GM12878 (cell line): ENCODE measurements at regions not wholly inside any gene's neighbourhood (a gene's known extent, or its start where the extent isn't known, plus 50 kb on each side); places are given as distances from the start of the nearest gene placed in this dataset.

Experiments
- ATAC-seq: fragments of 200-7000 bp; cut with Tn5 transposase; 3 replicates; pipeline ENCODE4 v1.9.1; 2020; ENCODE audit warnings: mild to moderate bottlenecking, moderate library complexity
- BruUV-seq: library from RNA; stranded (reverse); fragments of 400-500 nt; replicated peaks from 2 replicates; lab custom pipeline; 2021; lab: Mats Ljungman, UMichigan
- CTCF ChIA-PET: fragments of 300-600 bp; sonication (Branson Sonifier 250); formaldehyde crosslinking; extraction: SDS; loops from one replicate; lab custom pipeline; 2021; ENCODE audit warnings: inconsistent platforms; lab: Yijun Ruan, JAX
- POLR2A ChIA-PET: fragments of 350-600 bp; formaldehyde crosslinking; extraction: SDS; loops from one replicate; lab custom pipeline; 2021; ENCODE audit warnings: inconsistent platforms; lab: Charles Lee
- RAD21 ChIA-PET: fragments of 300-600 bp; sonication (Branson Sonifier 250); formaldehyde crosslinking; loops from one replicate; lab custom pipeline; 2023; ENCODE audit warnings: antibody characterized with exemption; ENCODE audit not compliant: unreplicated experiment; lab: Charles Lee
- SMC1A ChIA-PET: fragments of 300-600 bp; sonication (Branson Sonifier 250); formaldehyde crosslinking; loops from one replicate; lab custom pipeline; 2023; ENCODE audit not compliant: unreplicated experiment, uncharacterized antibody; lab: Charles Lee
- DNase-seq: peaks from one replicate; pipeline ENCODE4 v3.0.0-alpha.2; 2011; ENCODE audit warnings: low read depth, low spot score
- FAIRE-seq: peaks from 3 replicates; lab custom pipeline; 2011; peaks lifted over from hg19 to GRCh38; lab: Jason Lieb, UNC
- H2AFZ ChIP-seq: 2 replicates; pipeline ENCODE4 v1.6.0; 2011; ENCODE audit warnings: low read depth, low read length, control low read depth; ENCODE audit not compliant: control insufficient read depth
- H3K27ac ChIP-seq: 2 replicates; pipeline ENCODE4 v1.5.1; 2011; ENCODE audit warnings: control low read depth; ENCODE audit not compliant: control insufficient read depth, insufficient read depth
- H3K27me3 ChIP-seq, 2 experiments: replicated peaks in 1 of 2; 2 replicates each; pipeline versions ENCODE4 v1.6.0 to v1.6.1; 2011; ENCODE audit warnings: low read length in 1 of 2; ENCODE audit not compliant: control insufficient read depth in 2 of 2, insufficient read depth in 2 of 2
- H3K36me3 ChIP-seq, 2 experiments: 2 replicates each; pipeline ENCODE4 v1.5.1; 2011; ENCODE audit warnings: low read length in 1 of 2; ENCODE audit not compliant: control insufficient read depth in 2 of 2, insufficient read depth in 2 of 2
- H3K4me1 ChIP-seq: 2 replicates; pipeline ENCODE4 v1.6.1; 2011; ENCODE audit warnings: mild to moderate bottlenecking, low read length, moderate library complexity, mixed read lengths; ENCODE audit not compliant: control insufficient read depth, insufficient read depth
- H3K4me2 ChIP-seq: 2 replicates; pipeline ENCODE4 v1.6.0; 2011; ENCODE audit warnings: control low read depth; ENCODE audit not compliant: control insufficient read depth, insufficient read depth
- H3K4me3 ChIP-seq: fragments of 200-600 bp; sonication (generic); 2 replicates; pipeline ENCODE4 v1.5.1; 2016
- H3K79me2 ChIP-seq: 2 replicates; pipeline ENCODE4 v1.6.0; 2011; ENCODE audit warnings: low read length; ENCODE audit not compliant: control insufficient read depth, insufficient read depth
- H3K9ac ChIP-seq: 2 replicates; pipeline ENCODE4 v1.8.0; 2011; ENCODE audit warnings: low read length, control low read depth, mixed read lengths; ENCODE audit not compliant: control insufficient read depth, insufficient read depth
- H3K9me3 ChIP-seq: replicated peaks from 3 replicates; pipeline ENCODE4 v1.5.1; 2011; ENCODE audit warnings: mild to moderate bottlenecking, low read length; ENCODE audit not compliant: control insufficient read depth, insufficient read depth
- H4K20me1 ChIP-seq: 2 replicates; pipeline ENCODE4 v1.6.0; 2011; ENCODE audit not compliant: control insufficient read depth, insufficient read depth
- ASH2L ChIP-seq: fragments of 300-600, 200-600 bp; sonication (generic); IDR thresholded peaks from 2 replicates; pipeline ENCODE4 v1.6.1; 2017; ENCODE audit warnings: low read depth, mild to moderate bottlenecking, borderline replicate concordance
- CBX5 ChIP-seq: sonication (generic); IDR thresholded peaks from 2 replicates; pipeline ENCODE4 v1.6.1; 2016; ENCODE audit warnings: low read depth, moderate library complexity, mild to moderate bottlenecking, inconsistent platforms
- CHD2 ChIP-seq: IDR thresholded peaks from 2 replicates; pipeline ENCODE4 v1.6.1; 2011; ENCODE audit warnings: low read depth, low read length, improper control_type of control experiment, borderline replicate concordance
- MTA3 ChIP-seq: IDR thresholded peaks from 2 replicates; pipeline ENCODE4 v1.6.1; 2012; ENCODE audit warnings: low read length, inconsistent platforms, borderline replicate concordance
- MXI1 ChIP-seq: fragments of 150-350 bp; IDR thresholded peaks from 2 replicates; pipeline ENCODE4 v1.6.1; 2011; ENCODE audit warnings: low read depth, mild to moderate bottlenecking, inconsistent platforms, low read length, improper control_type of control experiment
- NBN ChIP-seq: fragments of 450-650 bp; IDR thresholded peaks from 2 replicates; pipeline ENCODE4 v1.6.1; 2016
- RAD51 ChIP-seq: fragments of 450-650 bp; IDR thresholded peaks from 2 replicates; pipeline ENCODE4 v1.6.1; 2016; ENCODE audit warnings: moderate library complexity, mild to moderate bottlenecking, inconsistent platforms
- TBL1XR1 ChIP-seq: IDR thresholded peaks from 2 replicates; pipeline ENCODE4 v1.6.1; 2012; ENCODE audit warnings: low read depth, low read length, improper control_type of control experiment
- WGBS: methylation state at CpG from one replicate; pipeline ENCODE4 v1.1.6; 2016; ENCODE audit warnings: low lambda C conversion rate; ENCODE audit not compliant: insufficient replicate concordance, insufficient coverage; ENCODE audit errors: missing lambda C conversion rate; 5-methylcytosine and 5-hydroxymethylcytosine counted together
- in situ Hi-C: fragments of 300-500 bp; cut with MboI; formaldehyde crosslinking; loops from 9 replicates; pipeline ENCODE4 v1.14.3; 2018; ENCODE audit warnings: mixed read lengths
- intact Hi-C: fragments of 100-400 bp; cut with micrococcal nuclease; formaldehyde crosslinking; loops from one replicate; pipeline ENCODE4 v1.14.2; 2022; ENCODE audit not compliant: unreplicated experiment

- Histone ChIP-seq H3K27me3 (no peaks in the 10 kb centered on the region; a peak in 1 of 4 replicates), H3K27ac (no peak overlapping the region), H3K4me1 (no peaks in the 10 kb centered on the region), H2AFZ (no peak overlapping the region), H3K4me3 (no peak overlapping the region), H4K20me1 (no peaks in the 10 kb centered on the region), H3K9me3 (no peaks in the 10 kb centered on the region), H3K4me2 (no peak overlapping the region), H3K36me3 (no peaks in the 10 kb centered on the region), H3K9ac (no peak overlapping the region), H3K79me2 (no peaks in the 10 kb centered on the region)
- BruUV-seq = no TSS peak
- no peak for DNase-seq
- in situ Hi-C loops = no loop called here
- ChIA-PET SMC1A (interaction anchor here (1.2 to 1.5 kb wide), 3 partner anchors 13 to 521 kb away, joined by 3 read pairs; no protein-coding TSS in a partner anchor), POLR2A (no interaction called here), CTCF (interaction anchor here (1.1 to 1.4 kb wide), 2 partner anchors 17 to 761 kb away, joined by 3 to 6 read pairs; no protein-coding TSS in a partner anchor), RAD21 (no interaction called here)
- FAIRE-seq = no peak
- WGBS = 17% methylated on average over 8 of the region's 8 CpGs
- intact Hi-C loops = no loop called here
- TF ChIP-seq MXI1 (no peak), TBL1XR1 (no peak), NBN (no peak), CBX5 (no peak), ASH2L (no peak)
- no peak for ATAC-seq
These were observed 822.7 kb downstream of the TUSC7 start for GRCh38 chr3:117532268-117532667.

GRCh38 chr3:117534138-117534537 is 824.6 kb downstream of the TUSC7 start:
- Histone ChIP-seq H3K27ac (no peak overlapping the region), H3K9ac (no peak overlapping the region), H3K4me3 (no peak overlapping the region), H3K36me3 (no peaks in the 10 kb centered on the region), H3K27me3 (no peaks in the 10 kb centered on the region; a peak in 1 of 4 replicates), H3K79me2 (no peaks in the 10 kb centered on the region)
- intact Hi-C loops = no loop called here
- BruUV-seq = no TSS peak
- FAIRE-seq = no peak
- ChIA-PET POLR2A (no interaction called here), RAD21 (no interaction called here), CTCF (interaction anchor here (0.9 to 1.0 kb wide), 3 partner anchors 19 to 763 kb away, joined by 3 read pairs; no protein-coding TSS in a partner anchor)
- no peak for DNase-seq
- ATAC-seq = no peak
- WGBS = 0% methylated on average over 1 of the region's 1 CpG
- TF ChIP-seq MTA3 = no peak
- no peak for TF ChIP-seq RAD51
- TF ChIP-seq CHD2 = no peak
- TF ChIP-seq, all 136 proteins: peak for 0
- Histone ChIP-seq H4K20me1 (no peaks in the 10 kb centered on the region), H3K4me2 (no peak overlapping the region), H3K9me3 (no peaks in the 10 kb centered on the region), H2AFZ (no peak overlapping the region), H3K4me1 (no peaks in the 10 kb centered on the region)
- in situ Hi-C loops = no loop called here
- SMC1A ChIA-PET = interaction anchor here (0.6 to 1.7 kb wide), 5 partner anchors 8 to 763 kb away, joined by 3 to 5 read pairs (median 3); no protein-coding TSS in a partner anchor
